ENCODE measurements at regions not wholly inside any gene's neighbourhood (a gene's known extent, or its start where the extent isn't known, plus 50 kb on each side); places are given as distances from the start of the nearest gene placed in this dataset.

- DNase-seq (ENCODE audit: low read depth), result peak; percentile 19
- TF ChIP-seq MYC (IDR thresholded peaks at IDR 0.05; ENCODE audit: low read depth, low read length) (no peak), MAX (IDR thresholded peaks at IDR 0.05; ENCODE audit: low read depth, low read length) (no peak), POLR2A (IDR thresholded peaks at IDR 0.05; ENCODE audit: extremely low read depth, insufficient read length) (no peak), CTCF (IDR thresholded peaks at IDR 0.05; ENCODE audit: low read depth, low read length) (no peak)
Observed at GRCh38 chr22:48683640-48684039, 1144.0 kb downstream of the BRD1 start.

GRCh38 chr22:48682504-48682903 is 1145.2 kb downstream of the BRD1 start:
- H3K4me3 ChIP-seq (ENCODE audit: low read depth, low read length), result no peak overlapping the region
- TF ChIP-seq MAX (IDR thresholded peaks at IDR 0.05; ENCODE audit: low read depth, low read length), result no peak
- no peak for TF ChIP-seq MYC (IDR thresholded peaks at IDR 0.05; ENCODE audit: low read depth, low read length)
- TF ChIP-seq CTCF (IDR thresholded peaks at IDR 0.05; ENCODE audit: low read depth, low read length), result no peak
- TF ChIP-seq POLR2A (IDR thresholded peaks at IDR 0.05; ENCODE audit: extremely low read depth, insufficient read length), result no peak
- no peak for DNase-seq (ENCODE audit: low read depth)

More at GRCh38 chr22:48683640-48684039, 1144.0 kb downstream of the BRD1 start:
- no peak overlapping the region for H3K4me3 ChIP-seq (ENCODE audit: low read depth, low read length)

GRCh38 chr22:48680601-48681000 is 1147.1 kb downstream of the BRD1 start:
- TF ChIP-seq MYC (IDR thresholded peaks at IDR 0.05; ENCODE audit: low read depth, low read length), result no peak
- TF ChIP-seq POLR2A (IDR thresholded peaks at IDR 0.05; ENCODE audit: extremely low read depth, insufficient read length), result no peak
- TF ChIP-seq MAX (IDR thresholded peaks at IDR 0.05; ENCODE audit: low read depth, low read length), result no peak
- no peak for TF ChIP-seq CTCF (IDR thresholded peaks at IDR 0.05; ENCODE audit: low read depth, low read length)
- DNase-seq (ENCODE audit: low read depth), result no peak
- no peak overlapping the region for H3K4me3 ChIP-seq (ENCODE audit: low read depth, low read length)

GRCh38 chr22:48679656-48680555 is 1147.8 kb downstream of the BRD1 start:
- DNase-seq (ENCODE audit: low read depth), result no peak
- no peak overlapping the region for H3K4me3 ChIP-seq (ENCODE audit: low read depth, low read length)
- TF ChIP-seq MAX (IDR thresholded peaks at IDR 0.05; ENCODE audit: low read depth, low read length) (no peak), CTCF (IDR thresholded peaks at IDR 0.05; ENCODE audit: low read depth, low read length) (no peak), POLR2A (IDR thresholded peaks at IDR 0.05; ENCODE audit: extremely low read depth, insufficient read length) (no peak), MYC (IDR thresholded peaks at IDR 0.05; ENCODE audit: low read depth, low read length) (no peak)

- no peak overlapping the region for H3K4me3 ChIP-seq (ENCODE audit: low read depth, low read length)
- DNase-seq (ENCODE audit: low read depth), result no peak
- TF ChIP-seq MYC (IDR thresholded peaks at IDR 0.05; ENCODE audit: low read depth, low read length) (no peak), POLR2A (IDR thresholded peaks at IDR 0.05; ENCODE audit: extremely low read depth, insufficient read length) (no peak), MAX (IDR thresholded peaks at IDR 0.05; ENCODE audit: low read depth, low read length) (no peak), CTCF (IDR thresholded peaks at IDR 0.05; ENCODE audit: low read depth, low read length) (no peak)
Observed at GRCh38 chr22:48678171-48679135, 1149.2 kb downstream of the BRD1 start.

All from NB4 (cell line).